Neutrophil (primary cell): ENCODE measurements at regions not wholly inside any gene's neighbourhood (a gene's known extent, or its start where the extent isn't known, plus 50 kb on each side); places are given as distances from the start of the nearest gene placed in this dataset.

Experiments
- H3K27ac ChIP-seq: fragments of 200-600 bp; sonication (generic); 2 replicates; pipeline ENCODE4 v1.5.1; 2016; ENCODE audit warnings: mild to moderate bottlenecking, moderate library complexity
- H3K27me3 ChIP-seq: fragments of 200-600 bp; sonication (generic); 2 replicates; pipeline ENCODE4 v1.6.0; 2016; ENCODE audit warnings: mild to moderate bottlenecking
- H3K36me3 ChIP-seq: fragments of 200-600 bp; sonication (generic); 2 replicates; pipeline ENCODE4 v1.5.1; 2017
- H3K4me1 ChIP-seq, 2 experiments: fragments of 200-600 bp in 1 of 2; sonication (generic) in 1 of 2; 1 replicate in 1 of 2; 2 replicates in 1 of 2; pipeline versions ENCODE4 v1.5.1 to v1.6.1; 2013 to 2016; ENCODE audit warnings: low read depth in 1 of 2, low read length in 1 of 2, mild to moderate bottlenecking in 1 of 2, moderate library complexity in 1 of 2; ENCODE audit not compliant: control insufficient read depth in 1 of 2, insufficient read depth in 1 of 2
- H3K4me3 ChIP-seq, 2 experiments: fragments of 200-600 bp in 1 of 2; sonication (generic) in 1 of 2; 1 replicate in 1 of 2; 2 replicates in 1 of 2; pipeline ENCODE4 v1.5.1; 2013 to 2016; ENCODE audit warnings: low read depth in 1 of 2, low read length in 1 of 2, mild to moderate bottlenecking in 1 of 2, moderate library complexity in 1 of 2
- H3K9me3 ChIP-seq: fragments of 200-600 bp; sonication (generic); 2 replicates; pipeline ENCODE4 v1.5.1; 2016
- CTCF ChIP-seq: fragments of 200-600 bp; sonication (generic); IDR thresholded peaks from 2 replicates; pipeline ENCODE4 v1.5.1; 2016; ENCODE audit warnings: antibody characterized with exemption

GRCh38 chr6:163857421-163857820, 442.9 kb downstream of the QKI start:
- H3K27ac ChIP-seq: no peak overlapping the region
- peaks cover 25% of the 10 kb centered on the region for H3K27me3 ChIP-seq
- H3K36me3 ChIP-seq: no peaks in the 10 kb centered on the region

GRCh38 chr6:163850874-163851273, 436.4 kb downstream of the QKI start:
- no peak for TF ChIP-seq CTCF
- no peaks in the 10 kb centered on the region for H3K9me3 ChIP-seq
- H3K4me1 ChIP-seq: no peaks in the 10 kb centered on the region
- H3K36me3 ChIP-seq: no peaks in the 10 kb centered on the region
- no peak overlapping the region for H3K27ac ChIP-seq
- no peak overlapping the region for H3K4me3 ChIP-seq
- H3K27me3 ChIP-seq: no peaks in the 10 kb centered on the region

More at GRCh38 chr6:163857421-163857820, 442.9 kb downstream of the QKI start:
- Histone ChIP-seq H3K9me3 (no peaks in the 10 kb centered on the region), H3K4me3 (no peak overlapping the region), H3K4me1 (no peaks in the 10 kb centered on the region)
- TF ChIP-seq CTCF: no peak

GRCh38 chr6:163844761-163845160, 430.2 kb downstream of the QKI start:
- Histone ChIP-seq H3K27ac (no peak overlapping the region), H3K4me3 (no peak overlapping the region), H3K27me3 (no peaks in the 10 kb centered on the region), H3K36me3 (no peaks in the 10 kb centered on the region), H3K9me3 (no peaks in the 10 kb centered on the region), H3K4me1 (no peaks in the 10 kb centered on the region)
- TF ChIP-seq CTCF: no peak

GRCh38 chr6:163844357-163844756, 429.8 kb downstream of the QKI start:
- Histone ChIP-seq H3K9me3 (no peaks in the 10 kb centered on the region), H3K36me3 (no peaks in the 10 kb centered on the region), H3K27ac (no peak overlapping the region), H3K27me3 (no peaks in the 10 kb centered on the region), H3K4me1 (no peaks in the 10 kb centered on the region), H3K4me3 (no peak overlapping the region)
- no peak for TF ChIP-seq CTCF

GRCh38 chr6:163843218-163843617, 428.7 kb downstream of the QKI start:
- no peak for TF ChIP-seq CTCF
- no peaks in the 10 kb centered on the region for H3K27me3 ChIP-seq
- H3K4me3 ChIP-seq: no peak overlapping the region
- no peaks in the 10 kb centered on the region for H3K4me1 ChIP-seq
- H3K27ac ChIP-seq: no peak overlapping the region
- H3K36me3 ChIP-seq: no peaks in the 10 kb centered on the region
- H3K9me3 ChIP-seq: no peaks in the 10 kb centered on the region

GRCh38 chr6:163842467-163842866, 427.9 kb downstream of the QKI start:
- H3K9me3 ChIP-seq: no peaks in the 10 kb centered on the region
- no peak overlapping the region for H3K4me3 ChIP-seq
- peaks cover 5% of the 10 kb centered on the region for H3K27me3 ChIP-seq
- no peaks in the 10 kb centered on the region for H3K4me1 ChIP-seq
- H3K36me3 ChIP-seq: no peaks in the 10 kb centered on the region
- no peak overlapping the region for H3K27ac ChIP-seq
- no peak for TF ChIP-seq CTCF
